ENCODE measurements at regions not wholly inside any gene's neighbourhood (a gene's known extent, or its start where the extent isn't known, plus 50 kb on each side); places are given as distances from the start of the nearest gene placed in this dataset.
"Not testable (repeated sequence)": the region's sequence is repeated elsewhere in the genome, so short reads cannot be mapped to it uniquely, and the experiment has no call there.

DNA sequence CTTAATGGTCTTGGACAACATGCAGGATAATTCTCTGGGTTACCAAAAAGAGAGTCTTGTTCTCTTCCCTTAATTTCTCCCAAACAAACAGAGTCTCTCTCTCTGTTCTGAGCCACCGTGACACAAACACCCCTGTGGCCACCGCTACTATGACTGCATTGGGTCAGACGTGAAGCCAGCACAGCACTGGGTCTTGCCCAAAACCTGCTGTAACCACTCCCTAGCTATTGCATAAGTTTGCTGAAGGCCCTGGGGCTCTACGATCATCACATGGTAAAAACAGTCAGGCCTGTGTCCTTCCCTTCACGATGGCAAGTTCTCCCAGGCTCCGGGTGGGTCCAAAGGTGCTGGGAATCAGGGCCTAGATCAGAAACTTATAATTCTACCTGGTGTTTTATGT lies 117.1 kb downstream of the THSD1 start:
- TF ChIP-seq, protein P1, sequence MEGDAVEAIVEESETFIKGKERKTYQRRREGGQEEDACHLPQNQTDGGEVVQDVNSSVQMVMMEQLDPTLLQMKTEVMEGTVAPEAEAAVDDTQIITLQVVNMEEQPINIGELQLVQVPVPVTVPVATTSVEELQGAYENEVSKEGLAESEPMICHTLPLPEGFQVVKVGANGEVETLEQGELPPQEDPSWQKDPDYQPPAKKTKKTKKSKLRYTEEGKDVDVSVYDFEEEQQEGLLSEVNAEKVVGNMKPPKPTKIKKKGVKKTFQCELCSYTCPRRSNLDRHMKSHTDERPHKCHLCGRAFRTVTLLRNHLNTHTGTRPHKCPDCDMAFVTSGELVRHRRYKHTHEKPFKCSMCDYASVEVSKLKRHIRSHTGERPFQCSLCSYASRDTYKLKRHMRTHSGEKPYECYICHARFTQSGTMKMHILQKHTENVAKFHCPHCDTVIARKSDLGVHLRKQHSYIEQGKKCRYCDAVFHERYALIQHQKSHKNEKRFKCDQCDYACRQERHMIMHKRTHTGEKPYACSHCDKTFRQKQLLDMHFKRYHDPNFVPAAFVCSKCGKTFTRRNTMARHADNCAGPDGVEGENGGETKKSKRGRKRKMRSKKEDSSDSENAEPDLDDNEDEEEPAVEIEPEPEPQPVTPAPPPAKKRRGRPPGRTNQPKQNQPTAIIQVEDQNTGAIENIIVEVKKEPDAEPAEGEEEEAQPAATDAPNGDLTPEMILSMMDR (conservative IDR thresholded peaks at IDR 0.05; ENCODE audit: low read depth in 2 of 2), result not testable (repeated sequence)
- not testable (repeated sequence) for TF ChIP-seq POLR2AphosphoS5 (IDR thresholded peaks at IDR 0.05; ENCODE audit: low read depth); EZH2 (IDR thresholded peaks at IDR 0.05; ENCODE audit: low read depth, unreplicated experiment); CREB1 (CRISPR knock-in tag; IDR thresholded peaks at IDR 0.05; ENCODE audit: low read depth); NANOG (IDR thresholded peaks at IDR 0.05; ENCODE audit: borderline replicate concordance); JUNB (IDR thresholded peaks at IDR 0.05; ENCODE audit: unreplicated experiment)
- TF ChIP-seq, protein P2, sequence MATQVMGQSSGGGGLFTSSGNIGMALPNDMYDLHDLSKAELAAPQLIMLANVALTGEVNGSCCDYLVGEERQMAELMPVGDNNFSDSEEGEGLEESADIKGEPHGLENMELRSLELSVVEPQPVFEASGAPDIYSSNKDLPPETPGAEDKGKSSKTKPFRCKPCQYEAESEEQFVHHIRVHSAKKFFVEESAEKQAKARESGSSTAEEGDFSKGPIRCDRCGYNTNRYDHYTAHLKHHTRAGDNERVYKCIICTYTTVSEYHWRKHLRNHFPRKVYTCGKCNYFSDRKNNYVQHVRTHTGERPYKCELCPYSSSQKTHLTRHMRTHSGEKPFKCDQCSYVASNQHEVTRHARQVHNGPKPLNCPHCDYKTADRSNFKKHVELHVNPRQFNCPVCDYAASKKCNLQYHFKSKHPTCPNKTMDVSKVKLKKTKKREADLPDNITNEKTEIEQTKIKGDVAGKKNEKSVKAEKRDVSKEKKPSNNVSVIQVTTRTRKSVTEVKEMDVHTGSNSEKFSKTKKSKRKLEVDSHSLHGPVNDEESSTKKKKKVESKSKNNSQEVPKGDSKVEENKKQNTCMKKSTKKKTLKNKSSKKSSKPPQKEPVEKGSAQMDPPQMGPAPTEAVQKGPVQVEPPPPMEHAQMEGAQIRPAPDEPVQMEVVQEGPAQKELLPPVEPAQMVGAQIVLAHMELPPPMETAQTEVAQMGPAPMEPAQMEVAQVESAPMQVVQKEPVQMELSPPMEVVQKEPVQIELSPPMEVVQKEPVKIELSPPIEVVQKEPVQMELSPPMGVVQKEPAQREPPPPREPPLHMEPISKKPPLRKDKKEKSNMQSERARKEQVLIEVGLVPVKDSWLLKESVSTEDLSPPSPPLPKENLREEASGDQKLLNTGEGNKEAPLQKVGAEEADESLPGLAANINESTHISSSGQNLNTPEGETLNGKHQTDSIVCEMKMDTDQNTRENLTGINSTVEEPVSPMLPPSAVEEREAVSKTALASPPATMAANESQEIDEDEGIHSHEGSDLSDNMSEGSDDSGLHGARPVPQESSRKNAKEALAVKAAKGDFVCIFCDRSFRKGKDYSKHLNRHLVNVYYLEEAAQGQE (IDR thresholded peaks at IDR 0.05; ENCODE audit: unreplicated experiment), result not testable (repeated sequence)
- TF ChIP-seq, protein P3, sequence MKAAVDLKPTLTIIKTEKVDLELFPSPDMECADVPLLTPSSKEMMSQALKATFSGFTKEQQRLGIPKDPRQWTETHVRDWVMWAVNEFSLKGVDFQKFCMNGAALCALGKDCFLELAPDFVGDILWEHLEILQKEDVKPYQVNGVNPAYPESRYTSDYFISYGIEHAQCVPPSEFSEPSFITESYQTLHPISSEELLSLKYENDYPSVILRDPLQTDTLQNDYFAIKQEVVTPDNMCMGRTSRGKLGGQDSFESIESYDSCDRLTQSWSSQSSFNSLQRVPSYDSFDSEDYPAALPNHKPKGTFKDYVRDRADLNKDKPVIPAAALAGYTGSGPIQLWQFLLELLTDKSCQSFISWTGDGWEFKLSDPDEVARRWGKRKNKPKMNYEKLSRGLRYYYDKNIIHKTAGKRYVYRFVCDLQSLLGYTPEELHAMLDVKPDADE (IDR thresholded peaks at IDR 0.05), result not testable (repeated sequence)

Measured in GM23338 (cell line).